Activated CD4-positive, alpha-beta T cell treated with anti-CD3 and anti-CD28 coated beads for 36 hours (primary cell): ENCODE measurements at regions not wholly inside any gene's neighbourhood (a gene's known extent, or its start where the extent isn't known, plus 50 kb on each side); places are given as distances from the start of the nearest gene placed in this dataset.

Source experiments
- ATAC-seq: fragments of 200-7000 bp; cut with Tn5 transposase; one replicate; pipeline ENCODE4 v1.10.0; 2021; ENCODE audit warnings: mild to moderate bottlenecking, moderate library complexity
- CTCF ChIA-PET: fragments of 350-600 bp; sonication (Branson Sonifier 250); formaldehyde crosslinking; loops from one replicate; lab custom pipeline; 2021; ENCODE audit warnings: antibody characterized with exemption; lab: Charles Lee
- POLR2A ChIA-PET: fragments of 350-600 bp; sonication (Branson Sonifier 250); formaldehyde crosslinking; loops from one replicate; lab custom pipeline; 2021; ENCODE audit warnings: antibody characterized with exemption, inconsistent platforms; lab: Charles Lee
- DNase-seq: peaks from one replicate; pipeline ENCODE4 v3.0.0-alpha.2; 2020
- H3K27ac Mint-ChIP-seq: one replicate; pipeline ENCODE4 v1.8.0; 2021; ENCODE audit warnings: mixed read lengths
- H3K27me3 Mint-ChIP-seq: one replicate; pipeline ENCODE4 v1.8.0; 2021; ENCODE audit warnings: mixed read lengths
- H3K36me3 Mint-ChIP-seq: one replicate; pipeline ENCODE4 v1.8.0; 2021; ENCODE audit warnings: low read depth, mixed read lengths
- H3K4me1 Mint-ChIP-seq: one replicate; pipeline ENCODE4 v1.8.0; 2021; ENCODE audit warnings: mixed read lengths
- H3K4me3 Mint-ChIP-seq: one replicate; pipeline ENCODE4 v1.8.0; 2021; ENCODE audit warnings: mild to moderate bottlenecking, moderate library complexity, mixed read lengths
- H3K9me3 Mint-ChIP-seq: one replicate; pipeline ENCODE4 v1.8.0; 2021; ENCODE audit warnings: low read depth, mixed read lengths
- intact Hi-C, 2 experiments: fragments of 100-400 bp; cut with DNase I in 1 of 2; cut with micrococcal nuclease in 1 of 2; formaldehyde crosslinking; loops; one replicate each; pipeline versions ENCODE4 v1.14.2 to v1.15.1; 2022 to 2024; cut with DNase I, micrococcal nuclease

DNA sequence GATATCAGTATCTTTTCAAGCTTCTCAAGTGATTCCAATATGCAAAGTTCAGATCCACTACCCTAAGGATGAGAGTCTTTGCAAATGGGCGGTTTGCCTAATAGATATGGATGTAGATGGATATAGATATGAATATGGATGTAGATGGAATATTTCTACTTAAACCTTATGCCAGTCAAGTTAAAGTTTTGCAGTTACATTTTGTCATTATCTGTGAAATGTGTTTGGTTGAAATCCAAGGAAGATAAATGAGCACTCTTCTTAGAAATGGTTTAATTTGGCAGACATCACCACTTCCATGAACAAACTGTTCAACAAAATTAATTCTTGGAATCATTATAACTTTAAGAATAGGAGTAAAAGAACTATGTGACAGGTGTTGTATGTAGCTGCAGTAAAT is 1066.6 kb downstream of the PCDH18 start:
- H3K4me3 Mint-ChIP-seq, result no peak overlapping the region
- no peaks in the 10 kb centered on the region for H3K4me1 Mint-ChIP-seq
- ATAC-seq, result no peak
- intact Hi-C loops, result no loop called here
- no peak for DNase-seq
- ChIA-PET CTCF (interaction anchor here (0.6 kb wide), 1 partner anchor 345 kb away, joined by 3 read pairs; no protein-coding TSS in a partner anchor), POLR2A (no interaction called here)
- H3K27me3 Mint-ChIP-seq, result no peaks in the 10 kb centered on the region
- H3K36me3 Mint-ChIP-seq, result no peaks in the 10 kb centered on the region
- no peak overlapping the region for H3K27ac Mint-ChIP-seq
- peaks cover 10% of the 10 kb centered on the region for H3K9me3 Mint-ChIP-seq

DNA sequence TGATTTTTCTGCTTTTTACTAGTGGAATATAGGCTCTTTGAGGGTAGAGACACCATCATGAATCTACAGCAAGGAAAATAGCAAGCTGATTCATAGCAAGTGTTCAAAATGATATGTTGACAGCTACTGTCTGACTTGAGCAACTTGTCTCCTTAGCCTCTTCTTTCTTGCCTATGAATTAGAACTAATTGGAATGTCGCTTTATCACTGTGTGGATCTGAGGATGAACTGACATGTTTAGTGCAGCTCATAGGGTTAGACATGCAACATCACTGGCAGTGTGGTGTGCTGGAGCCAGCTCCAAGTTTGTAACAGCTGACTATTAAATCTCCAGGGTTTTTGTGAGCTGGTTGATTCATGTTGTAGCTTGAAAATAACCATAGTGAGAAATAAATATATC is 1068.4 kb downstream of the PCDH18 start:
- ChIA-PET POLR2A (no interaction called here), CTCF (no interaction called here)
- no peak for DNase-seq
- H3K4me3 Mint-ChIP-seq, result no peak overlapping the region
- H3K27ac Mint-ChIP-seq, result no peak overlapping the region
- H3K27me3 Mint-ChIP-seq, result no peaks in the 10 kb centered on the region
- no peaks in the 10 kb centered on the region for H3K4me1 Mint-ChIP-seq
- intact Hi-C loops, result no loop called here
- H3K36me3 Mint-ChIP-seq, result no peaks in the 10 kb centered on the region
- peaks cover 5% of the 10 kb centered on the region for H3K9me3 Mint-ChIP-seq
- ATAC-seq, result no peak

DNA sequence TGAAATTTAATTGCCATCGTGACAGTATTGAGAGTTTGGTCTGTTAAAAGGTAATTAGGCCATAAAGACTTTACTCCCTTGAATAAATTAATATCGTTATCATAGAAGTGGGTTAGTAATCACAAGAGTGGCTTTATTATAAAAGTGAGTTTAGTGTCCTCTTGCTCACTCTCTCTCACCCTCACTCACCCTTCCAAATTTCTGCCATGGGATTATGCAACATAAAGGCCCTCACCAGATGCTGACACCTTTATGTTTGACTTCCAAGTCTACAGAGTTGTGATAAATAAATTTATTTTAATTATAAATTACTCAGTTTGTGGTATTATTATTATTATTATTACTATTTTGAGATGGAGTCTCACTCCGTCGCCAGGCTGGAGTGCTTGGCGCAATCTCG is 1070.8 kb downstream of the PCDH18 start:
- Mint-ChIP-seq H3K27me3 (no peaks in the 10 kb centered on the region), H3K9me3 (peaks cover 5% of the 10 kb centered on the region), H3K36me3 (no peaks in the 10 kb centered on the region), H3K27ac (no peak overlapping the region), H3K4me1 (no peaks in the 10 kb centered on the region), H3K4me3 (no peak overlapping the region)
- DNase-seq (no peak), ATAC-seq (no peak)
- intact Hi-C loops, result no loop called here
- CTCF ChIA-PET, result no interaction called here
- POLR2A ChIA-PET, result no interaction called here

DNA sequence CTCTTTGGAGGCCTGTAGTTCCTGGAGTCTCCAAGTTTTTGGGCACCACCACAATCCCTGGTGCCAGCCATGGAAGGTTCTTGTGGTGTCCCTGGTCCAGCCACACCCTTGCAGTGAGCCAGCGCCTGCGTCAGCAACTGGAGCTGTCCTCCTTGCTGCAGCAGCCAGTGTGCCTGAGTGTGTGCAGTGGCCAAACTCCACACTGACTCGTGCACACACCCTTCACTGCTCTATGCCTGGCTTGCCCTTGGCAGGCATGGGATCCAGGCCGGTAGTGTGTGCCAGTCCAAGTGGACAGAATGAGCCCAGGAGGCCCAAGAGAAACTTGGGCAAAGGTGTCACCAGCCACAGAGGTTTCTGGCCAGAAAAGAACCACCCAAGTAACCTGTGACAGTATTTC is 1074.0 kb downstream of the PCDH18 start:
- H3K27ac Mint-ChIP-seq, result no peak overlapping the region
- no peak for ATAC-seq
- no peak for DNase-seq
- intact Hi-C loops, result no loop called here
- H3K27me3 Mint-ChIP-seq, result no peaks in the 10 kb centered on the region
- no peaks in the 10 kb centered on the region for H3K36me3 Mint-ChIP-seq
- POLR2A ChIA-PET, result no interaction called here
- no peaks in the 10 kb centered on the region for H3K4me1 Mint-ChIP-seq
- CTCF ChIA-PET, result no interaction called here
- H3K4me3 Mint-ChIP-seq, result no peak overlapping the region
- peaks cover 12% of the 10 kb centered on the region for H3K9me3 Mint-ChIP-seq

DNA sequence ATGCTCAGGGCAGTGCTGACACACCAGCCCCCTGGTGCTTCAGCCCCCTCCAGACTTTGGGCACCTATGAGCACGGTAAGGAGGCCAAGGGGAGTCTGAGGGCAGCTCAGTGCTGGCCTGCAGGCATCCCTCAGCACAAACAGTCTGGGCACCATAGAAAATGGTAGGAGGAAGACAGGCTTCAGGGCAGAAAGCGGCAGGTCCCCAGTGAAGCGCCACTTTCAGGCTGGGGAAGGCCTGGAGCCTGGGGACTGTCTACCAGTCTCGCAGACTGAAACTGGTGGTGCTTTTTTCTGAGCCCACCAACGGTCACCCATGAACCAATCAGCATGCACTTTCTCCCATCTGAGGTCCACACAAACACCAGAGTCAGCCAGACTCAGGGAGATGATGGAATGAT is 1074.7 kb downstream of the PCDH18 start:
- POLR2A ChIA-PET, result no interaction called here
- Mint-ChIP-seq H3K36me3 (no peaks in the 10 kb centered on the region), H3K4me3 (no peak overlapping the region), H3K27me3 (no peaks in the 10 kb centered on the region), H3K9me3 (peaks cover 11% of the 10 kb centered on the region), H3K27ac (no peak overlapping the region), H3K4me1 (no peaks in the 10 kb centered on the region)
- intact Hi-C loops, result no loop called here
- DNase-seq, result no peak
- CTCF ChIA-PET, result no interaction called here
- ATAC-seq, result no peak

DNA sequence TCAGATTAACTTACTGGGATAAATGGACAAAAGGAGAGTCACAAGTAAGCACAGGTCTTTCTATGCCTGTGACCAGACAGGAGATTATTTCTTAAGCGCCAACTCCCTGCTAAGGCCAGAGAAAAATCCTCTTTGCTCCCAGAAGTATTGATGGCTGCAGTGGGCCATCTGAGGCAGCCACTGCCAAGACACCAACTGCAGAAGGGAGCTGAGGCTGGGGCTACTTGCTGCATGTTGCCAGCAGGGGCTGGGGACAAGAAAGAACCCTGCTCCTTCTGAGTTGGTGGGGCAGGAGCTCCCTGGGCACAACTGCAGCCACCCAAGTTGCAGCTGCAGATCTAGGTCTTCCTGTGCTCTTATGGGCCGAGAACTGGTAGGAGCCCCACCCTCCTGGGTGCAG is 1075.3 kb downstream of the PCDH18 start:
- POLR2A ChIA-PET, result no interaction called here
- Mint-ChIP-seq H3K27me3 (no peaks in the 10 kb centered on the region), H3K4me1 (no peaks in the 10 kb centered on the region), H3K4me3 (no peak overlapping the region), H3K9me3 (peaks cover 10% of the 10 kb centered on the region), H3K36me3 (no peaks in the 10 kb centered on the region), H3K27ac (no peak overlapping the region)
- ATAC-seq (no peak), DNase-seq (no peak)
- CTCF ChIA-PET, result no interaction called here
- intact Hi-C loops, result no loop called here

DNA sequence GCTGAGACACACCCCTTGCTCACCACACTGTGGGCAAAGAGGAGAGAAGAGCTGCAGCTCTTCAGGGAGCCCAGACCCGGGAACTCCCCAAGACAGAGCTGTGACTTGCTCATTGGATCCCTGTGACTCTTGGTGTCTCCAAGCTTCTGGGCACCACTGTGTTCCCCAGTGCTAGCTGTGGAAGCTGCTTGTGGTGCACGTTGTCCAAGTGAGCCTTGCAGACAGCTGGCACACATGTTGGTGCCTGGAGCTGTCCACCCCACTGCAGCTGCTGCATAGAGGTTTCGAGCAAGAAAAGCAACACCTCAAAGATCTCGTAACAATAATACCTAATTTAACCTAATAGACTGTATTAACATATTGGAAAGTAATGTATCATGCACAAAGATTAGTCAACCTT is 1089.3 kb downstream of the PCDH18 start:
- no peaks in the 10 kb centered on the region for H3K4me1 Mint-ChIP-seq
- DNase-seq, result no peak
- H3K9me3 Mint-ChIP-seq, result peaks cover 1% of the 10 kb centered on the region
- H3K36me3 Mint-ChIP-seq, result no peaks in the 10 kb centered on the region
- H3K27ac Mint-ChIP-seq, result no peak overlapping the region
- CTCF ChIA-PET, result interaction anchor here (0.5 kb wide), 1 partner anchor 752 kb away, joined by 3 read pairs; no protein-coding TSS in a partner anchor
- intact Hi-C loops, result no loop called here
- POLR2A ChIA-PET, result no interaction called here
- no peaks in the 10 kb centered on the region for H3K27me3 Mint-ChIP-seq
- no peak overlapping the region for H3K4me3 Mint-ChIP-seq
- no peak for ATAC-seq

DNA sequence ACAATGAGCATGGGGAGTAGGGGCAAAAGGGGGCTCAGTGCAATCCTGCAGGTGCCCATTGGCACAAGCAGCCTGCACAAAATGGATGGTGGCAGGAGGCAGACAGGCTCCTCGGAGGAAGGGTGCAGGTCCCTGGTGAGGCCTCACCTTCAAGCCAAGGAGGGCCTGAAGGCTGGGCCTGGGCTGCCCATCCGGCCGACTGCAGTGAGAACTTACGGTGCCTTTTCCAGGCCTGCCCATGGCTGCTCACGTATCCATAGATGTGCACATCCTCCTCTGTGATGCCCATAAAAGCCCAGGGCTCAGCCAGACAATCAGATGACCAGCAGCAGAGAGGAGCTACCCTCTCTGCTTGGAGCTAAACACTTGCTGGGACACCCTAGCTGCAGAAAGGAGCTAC is 1089.8 kb downstream of the PCDH18 start:
- Mint-ChIP-seq H3K27me3 (no peaks in the 10 kb centered on the region), H3K36me3 (no peaks in the 10 kb centered on the region)

DNA sequence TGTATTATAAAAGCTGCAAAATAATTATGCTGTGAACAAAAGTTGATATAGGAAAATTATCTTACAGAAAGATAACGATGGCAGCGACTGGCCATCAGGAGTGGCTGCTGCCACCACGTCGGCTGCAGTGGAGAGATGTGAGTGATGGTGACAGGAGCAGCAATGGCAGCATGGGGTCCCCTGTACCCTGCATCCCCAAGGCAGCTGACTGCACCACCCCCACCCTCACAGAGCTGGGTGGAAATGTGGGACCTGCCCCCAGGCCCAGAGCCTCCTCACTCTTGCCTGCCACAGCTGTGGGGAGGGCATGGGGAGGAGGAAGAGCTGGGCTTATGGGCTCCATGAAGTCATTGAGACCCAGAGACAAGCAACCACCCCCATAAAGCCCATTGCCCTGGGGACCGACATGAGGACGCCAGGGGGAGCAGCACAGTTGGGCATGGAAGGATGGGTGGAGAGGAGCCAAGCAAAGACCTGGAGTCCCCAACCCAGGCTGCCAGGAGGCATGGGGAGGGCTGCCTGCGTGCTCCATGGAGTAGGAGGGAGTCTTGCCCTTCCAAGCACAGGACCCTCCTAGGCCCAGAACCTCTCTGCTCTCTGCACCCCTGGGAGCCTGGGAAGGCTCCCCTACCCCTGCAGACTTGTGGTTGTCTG is 1090.5 kb downstream of the PCDH18 start:
- ATAC-seq (no peak), DNase-seq (no peak)
- Mint-ChIP-seq H3K27me3 (no peaks in the 10 kb centered on the region), H3K9me3 (peaks cover 1% of the 10 kb centered on the region), H3K4me1 (no peaks in the 10 kb centered on the region), H3K27ac (no peak overlapping the region), H3K36me3 (no peaks in the 10 kb centered on the region), H3K4me3 (no peak overlapping the region)
- POLR2A ChIA-PET, result no interaction called here
- CTCF ChIA-PET, result interaction anchor here (0.6 kb wide), 1 partner anchor 77 kb away, joined by 3 read pairs; no protein-coding TSS in a partner anchor
- intact Hi-C loops, result no loop called here

More for the DNA sequence above, 1089.8 kb downstream of the PCDH18 start:
- H3K9me3 Mint-ChIP-seq, result peaks cover 1% of the 10 kb centered on the region
- H3K4me3 Mint-ChIP-seq, result no peak overlapping the region
- intact Hi-C loops, result no loop called here
- ChIA-PET CTCF (no interaction called here), POLR2A (no interaction called here)
- no peak for DNase-seq
- H3K27ac Mint-ChIP-seq, result no peak overlapping the region
- no peaks in the 10 kb centered on the region for H3K4me1 Mint-ChIP-seq
- ATAC-seq, result no peak

DNA sequence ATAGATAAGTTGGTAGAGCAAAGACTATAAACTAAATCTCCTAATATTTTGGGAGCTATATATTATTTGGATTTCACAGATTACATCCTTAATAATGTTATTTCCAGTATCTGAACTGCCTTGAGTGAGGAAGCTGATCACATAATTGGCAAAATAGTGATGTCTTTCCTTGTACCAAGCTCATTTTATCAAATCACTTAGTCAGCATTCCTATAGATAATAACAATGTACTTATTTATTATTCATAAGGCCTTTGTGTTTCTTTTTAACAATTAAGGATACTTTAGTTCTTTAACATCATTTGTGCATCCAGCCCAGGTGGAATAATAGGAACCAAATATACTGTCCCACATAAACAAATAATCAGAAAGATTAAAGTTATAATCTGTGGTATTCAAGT is 1093.6 kb downstream of the PCDH18 start:
- H3K4me3 Mint-ChIP-seq, result no peak overlapping the region
- intact Hi-C loops, result no loop called here
- ATAC-seq (no peak), DNase-seq (no peak)
- H3K27me3 Mint-ChIP-seq, result no peaks in the 10 kb centered on the region
- no peaks in the 10 kb centered on the region for H3K36me3 Mint-ChIP-seq
- POLR2A ChIA-PET, result no interaction called here
- CTCF ChIA-PET, result no interaction called here
- no peaks in the 10 kb centered on the region for H3K4me1 Mint-ChIP-seq
- no peak overlapping the region for H3K27ac Mint-ChIP-seq
- H3K9me3 Mint-ChIP-seq, result peaks cover 1% of the 10 kb centered on the region

DNA sequence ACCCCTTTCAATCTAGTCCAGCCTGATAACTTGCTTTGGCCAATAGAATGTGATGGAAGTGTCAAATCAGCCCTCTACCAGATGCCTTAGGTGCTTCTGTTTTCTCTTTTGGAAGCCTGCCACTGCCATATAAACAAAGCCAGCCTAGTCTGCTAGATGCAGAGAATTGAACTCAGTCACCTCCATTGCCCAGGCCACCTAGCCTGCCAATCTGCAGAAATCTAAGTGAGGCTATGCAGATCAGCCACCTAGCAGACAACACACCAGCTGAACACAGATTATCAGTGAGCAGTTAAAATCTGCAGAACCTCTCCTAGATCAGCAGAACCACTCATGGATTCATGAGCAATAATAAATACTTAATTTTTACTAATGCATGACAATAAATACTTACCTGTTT is 1108.2 kb downstream of the PCDH18 start:
- intact Hi-C loops, result no loop called here
- Mint-ChIP-seq H3K4me3 (no peak overlapping the region), H3K27me3 (no peaks in the 10 kb centered on the region), H3K36me3 (no peaks in the 10 kb centered on the region), H3K4me1 (no peaks in the 10 kb centered on the region), H3K27ac (no peak overlapping the region), H3K9me3 (peaks cover 3% of the 10 kb centered on the region)
- ChIA-PET POLR2A (no interaction called here), CTCF (no interaction called here)
- DNase-seq (no peak), ATAC-seq (no peak)

DNA sequence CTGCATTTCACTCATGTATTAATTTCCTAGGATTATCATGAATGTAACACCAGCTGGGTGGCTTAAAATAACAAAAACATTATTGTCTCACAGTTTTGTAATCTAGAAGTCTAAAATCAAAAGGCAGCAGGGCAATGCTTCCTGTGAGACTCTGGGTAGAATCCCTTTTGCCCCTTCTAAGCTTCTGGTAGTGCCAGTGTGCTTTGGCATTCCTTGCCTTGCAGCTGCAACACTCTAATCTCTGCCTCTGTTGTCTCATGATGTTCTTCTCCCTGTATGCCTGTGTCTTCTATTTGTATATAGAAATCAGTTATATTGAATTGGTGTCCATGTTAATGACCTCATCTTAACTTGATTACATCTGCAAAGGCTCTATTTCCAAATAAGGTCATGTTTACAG is 1117.3 kb downstream of the PCDH18 start:
- Mint-ChIP-seq H3K4me3 (no peak overlapping the region), H3K27me3 (no peaks in the 10 kb centered on the region), H3K4me1 (no peaks in the 10 kb centered on the region), H3K36me3 (no peaks in the 10 kb centered on the region), H3K27ac (no peak overlapping the region), H3K9me3 (peaks cover 1% of the 10 kb centered on the region)
- ChIA-PET POLR2A (no interaction called here), CTCF (no interaction called here)
- ATAC-seq, result no peak
- intact Hi-C loops, result no loop called here
- DNase-seq, result no peak
